Neural progenitor cell (in vitro differentiated cells): ENCODE measurements at regions not wholly inside any gene's neighbourhood (a gene's known extent, or its start where the extent isn't known, plus 50 kb on each side); places are given as distances from the start of the nearest gene placed in this dataset.

Experiments
- DNase-seq: peaks from one replicate; pipeline ENCODE4 v3.0.0-alpha.2; 2016; ENCODE audit warnings: low spot score
- H2AFZ ChIP-seq: fragments of 200-600 bp; sonication (generic); replicated peaks from 2 replicates; pipeline ENCODE4 v1.6.1; 2016; ENCODE audit warnings: antibody characterized with exemption
- H3F3A ChIP-seq: fragments of 200-600 bp; sonication (generic); 2 replicates; pipeline ENCODE4 v1.6.1; 2016; ENCODE audit warnings: antibody characterized with exemption, low read depth
- H3K27ac ChIP-seq: fragments of 200-600 bp; sonication (generic); 2 replicates; pipeline ENCODE4 v1.5.1; 2016; ENCODE audit warnings: mild to moderate bottlenecking
- H3K27me3 ChIP-seq: fragments of 200-600 bp; sonication (generic); 2 replicates; pipeline ENCODE4 v1.6.1; 2016; ENCODE audit warnings: mild to moderate bottlenecking, moderate library complexity
- H3K36me3 ChIP-seq: fragments of 200-600 bp; sonication (generic); 2 replicates; pipeline ENCODE4 v1.5.1; 2016
- H3K4me1 ChIP-seq: fragments of 200-600 bp; sonication (generic); 2 replicates; pipeline ENCODE4 v1.6.1; 2016; ENCODE audit warnings: mixed run types
- H3K4me2 ChIP-seq: fragments of 200-600 bp; sonication (generic); 2 replicates; pipeline ENCODE4 v1.6.1; 2016
- H3K4me3 ChIP-seq: fragments of 200-600 bp; sonication (generic); 2 replicates; pipeline ENCODE4 v1.5.1; 2016
- H3K79me2 ChIP-seq: fragments of 200-600 bp; sonication (generic); 2 replicates; pipeline ENCODE4 v1.6.1; 2016; ENCODE audit warnings: low read depth
- H3K9ac ChIP-seq: fragments of 200-600 bp; sonication (generic); 2 replicates; pipeline ENCODE4 v1.6.1; 2016
- H3K9me3 ChIP-seq: fragments of 200-600 bp; sonication (generic); 2 replicates; pipeline ENCODE4 v1.5.1; 2016; ENCODE audit warnings: low read depth
- H4K20me1 ChIP-seq: fragments of 200-600 bp; sonication (generic); 2 replicates; pipeline ENCODE4 v1.6.1; 2016; ENCODE audit warnings: low read depth
- H3K27ac Mint-ChIP-seq: 3 replicates; pipeline ENCODE4 v1.8.0; 2021; ENCODE audit warnings: mixed read lengths
- H3K27me3 Mint-ChIP-seq: 2 replicates; pipeline ENCODE4 v1.8.0; 2022; ENCODE audit warnings: low read depth, mild to moderate bottlenecking, inconsistent platforms, moderate library complexity, mixed read lengths; ENCODE audit not compliant: insufficient read depth
- H3K36me3 Mint-ChIP-seq: 3 replicates; pipeline ENCODE4 v1.8.0; 2021; ENCODE audit warnings: mixed read lengths
- H3K4me1 Mint-ChIP-seq: 3 replicates; pipeline ENCODE4 v1.8.0; 2021; ENCODE audit warnings: mixed read lengths
- H3K4me3 Mint-ChIP-seq: 3 replicates; pipeline ENCODE4 v1.8.0; 2021; ENCODE audit warnings: mild to moderate bottlenecking, moderate library complexity, mixed read lengths
- H3K9me3 Mint-ChIP-seq: 3 replicates; pipeline ENCODE4 v1.8.0; 2020; ENCODE audit warnings: mixed read lengths
- EZH2 ChIP-seq: fragments of 200-600 bp; sonication (generic); IDR thresholded peaks from 2 replicates; pipeline ENCODE4 v1.6.1; 2017; ENCODE audit warnings: antibody characterized with exemption, mild to moderate bottlenecking, moderate library complexity
- EZH2phosphoT487 ChIP-seq: fragments of 200-600 bp; sonication (generic); IDR thresholded peaks from 2 replicates; pipeline ENCODE4 v1.6.1; 2017; ENCODE audit warnings: antibody characterized with exemption
- TF ChIP-seq, protein P1 (sequence below): fragments of 200-600 bp; sonication (generic); IDR thresholded peaks from 2 replicates; pipeline ENCODE4 v1.5.1; 2017; ENCODE audit warnings: antibody characterized with exemption, mild to moderate bottlenecking

DNA sequence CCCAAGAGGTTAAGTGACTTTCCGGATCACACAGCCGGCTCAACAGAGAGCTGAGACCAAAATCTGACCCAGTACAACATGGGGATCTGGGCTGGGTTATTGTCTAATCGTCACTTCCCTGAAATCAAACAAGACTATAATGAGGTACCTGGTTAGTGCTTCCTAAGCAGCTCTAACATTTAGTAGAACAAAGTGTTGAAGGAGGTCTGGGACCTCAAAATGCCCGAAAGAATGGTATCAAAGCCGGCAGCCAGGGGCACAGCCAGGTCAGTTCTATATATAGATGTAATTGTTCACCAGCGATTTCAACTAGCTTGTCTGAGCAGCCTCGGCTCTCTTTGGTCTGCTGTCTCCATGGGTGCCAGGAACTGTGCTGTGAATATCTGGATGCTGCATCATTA lies 245.5 kb upstream of the ECI2 start:
- H3K36me3 Mint-ChIP-seq, result peaks cover 4% of the 10 kb centered on the region
- Histone ChIP-seq H4K20me1 (no peaks in the 10 kb centered on the region), H3K9ac (no peak overlapping the region), H3K4me2 (no peak overlapping the region), H3K27me3 (no peaks in the 10 kb centered on the region), H3K27ac (no peak overlapping the region), H2AFZ (no peak overlapping the region), H3K79me2 (no peaks in the 10 kb centered on the region), H3K4me3 (no peak overlapping the region), H3K9me3 (no peaks in the 10 kb centered on the region), H3F3A (no peaks in the 10 kb centered on the region), H3K36me3 (no peaks in the 10 kb centered on the region), H3K4me1 (peaks cover 19% of the 10 kb centered on the region)
- H3K27me3 Mint-ChIP-seq, result peaks cover 6% of the 10 kb centered on the region
- H3K4me3 Mint-ChIP-seq, result no peak overlapping the region
- H3K4me1 Mint-ChIP-seq, result no peaks in the 10 kb centered on the region
- H3K9me3 Mint-ChIP-seq, result peaks cover 39% of the 10 kb centered on the region
- DNase-seq, result no peak
- no peak overlapping the region for H3K27ac Mint-ChIP-seq
- TF ChIP-seq, protein P1, sequence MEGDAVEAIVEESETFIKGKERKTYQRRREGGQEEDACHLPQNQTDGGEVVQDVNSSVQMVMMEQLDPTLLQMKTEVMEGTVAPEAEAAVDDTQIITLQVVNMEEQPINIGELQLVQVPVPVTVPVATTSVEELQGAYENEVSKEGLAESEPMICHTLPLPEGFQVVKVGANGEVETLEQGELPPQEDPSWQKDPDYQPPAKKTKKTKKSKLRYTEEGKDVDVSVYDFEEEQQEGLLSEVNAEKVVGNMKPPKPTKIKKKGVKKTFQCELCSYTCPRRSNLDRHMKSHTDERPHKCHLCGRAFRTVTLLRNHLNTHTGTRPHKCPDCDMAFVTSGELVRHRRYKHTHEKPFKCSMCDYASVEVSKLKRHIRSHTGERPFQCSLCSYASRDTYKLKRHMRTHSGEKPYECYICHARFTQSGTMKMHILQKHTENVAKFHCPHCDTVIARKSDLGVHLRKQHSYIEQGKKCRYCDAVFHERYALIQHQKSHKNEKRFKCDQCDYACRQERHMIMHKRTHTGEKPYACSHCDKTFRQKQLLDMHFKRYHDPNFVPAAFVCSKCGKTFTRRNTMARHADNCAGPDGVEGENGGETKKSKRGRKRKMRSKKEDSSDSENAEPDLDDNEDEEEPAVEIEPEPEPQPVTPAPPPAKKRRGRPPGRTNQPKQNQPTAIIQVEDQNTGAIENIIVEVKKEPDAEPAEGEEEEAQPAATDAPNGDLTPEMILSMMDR, result no peak
- TF ChIP-seq EZH2, result no peak
- TF ChIP-seq EZH2phosphoT487, result no peak

DNA sequence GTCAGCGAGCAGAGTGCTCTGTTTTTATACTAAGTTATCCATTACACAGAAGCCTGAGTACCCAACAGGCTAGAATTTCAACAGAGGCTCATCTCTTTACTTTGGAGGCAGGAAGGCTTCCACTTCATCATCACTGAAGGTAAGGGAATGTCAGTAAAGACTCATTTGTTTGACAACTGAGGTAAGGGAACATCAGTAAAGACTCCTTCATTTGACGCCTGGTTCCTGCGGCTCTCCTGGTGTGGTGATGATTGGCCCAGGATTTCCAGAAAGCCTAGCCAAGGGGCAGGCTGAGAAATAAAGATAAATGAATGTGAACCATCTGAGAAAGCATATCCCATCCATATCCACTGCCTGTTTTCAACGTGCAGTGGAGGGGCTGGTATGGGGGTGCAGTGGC lies 244.6 kb upstream of the ECI2 start:
- DNase-seq, result no peak
- Mint-ChIP-seq H3K4me1 (peaks cover 3% of the 10 kb centered on the region), H3K27ac (no peak overlapping the region), H3K4me3 (no peak overlapping the region), H3K27me3 (peaks cover 6% of the 10 kb centered on the region), H3K9me3 (peaks cover 34% of the 10 kb centered on the region), H3K36me3 (peaks cover 4% of the 10 kb centered on the region)
- no peak overlapping the region for H3K4me3 ChIP-seq
- no peak overlapping the region for H3K4me2 ChIP-seq
- H3K9ac ChIP-seq, result no peak overlapping the region
- no peaks in the 10 kb centered on the region for H3K79me2 ChIP-seq
- no peak overlapping the region for H3K27ac ChIP-seq
- no peak overlapping the region for H2AFZ ChIP-seq
- H3K36me3 ChIP-seq, result no peaks in the 10 kb centered on the region
- H3K27me3 ChIP-seq, result no peaks in the 10 kb centered on the region
- no peaks in the 10 kb centered on the region for H3K9me3 ChIP-seq
- no peaks in the 10 kb centered on the region for H4K20me1 ChIP-seq
- no peaks in the 10 kb centered on the region for H3F3A ChIP-seq
- peaks cover 14% of the 10 kb centered on the region for H3K4me1 ChIP-seq
- TF ChIP-seq, protein P1, result no peak
- TF ChIP-seq EZH2 (no peak), EZH2phosphoT487 (no peak)

DNA sequence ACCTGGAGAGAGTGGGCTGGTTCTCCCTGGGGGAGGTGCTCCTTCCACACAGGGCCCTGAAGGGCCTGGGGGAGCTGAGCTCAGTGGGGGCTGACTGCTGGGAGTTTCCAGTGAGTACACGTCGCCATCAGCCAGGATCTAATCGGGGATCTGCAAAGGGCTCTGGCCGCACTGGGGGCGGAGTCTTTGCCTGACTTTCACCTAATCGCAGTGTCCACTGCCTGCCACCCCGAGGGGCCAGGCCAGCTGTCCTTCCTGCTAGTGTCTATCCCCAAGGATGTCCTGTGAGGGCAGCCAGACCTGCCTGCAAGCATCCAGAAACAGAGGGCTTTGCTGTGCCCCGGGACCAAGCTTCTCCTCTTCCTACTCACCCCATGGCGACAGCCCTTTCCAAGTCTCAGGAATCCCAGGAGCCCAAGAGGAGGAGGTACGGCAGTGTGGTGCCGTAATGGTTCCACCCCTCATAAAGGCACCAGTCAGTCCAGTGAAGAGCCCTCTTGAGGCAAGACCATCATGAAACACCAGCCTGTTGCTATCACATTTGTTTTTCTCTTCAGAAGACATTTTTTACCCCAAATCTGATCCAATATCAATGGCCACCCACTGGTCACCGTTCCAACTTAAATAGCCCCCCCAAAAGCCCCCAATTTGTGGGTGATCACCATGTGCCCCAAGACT lies 243.1 kb upstream of the ECI2 start:
- no peak for TF ChIP-seq EZH2
- TF ChIP-seq EZH2phosphoT487, result no peak
- TF ChIP-seq, protein P1, result no peak
- H3K9ac ChIP-seq, result no peak overlapping the region
- H3K4me2 ChIP-seq, result no peak overlapping the region
- H3K9me3 ChIP-seq, result no peaks in the 10 kb centered on the region
- no peaks in the 10 kb centered on the region for H3K79me2 ChIP-seq
- no peak for DNase-seq
- Mint-ChIP-seq H3K4me1 (peaks cover 5% of the 10 kb centered on the region), H3K27ac (no peak overlapping the region), H3K4me3 (no peak overlapping the region), H3K36me3 (peaks cover 2% of the 10 kb centered on the region), H3K9me3 (peaks cover 21% of the 10 kb centered on the region), H3K27me3 (peaks cover 3% of the 10 kb centered on the region)
- no peak overlapping the region for H2AFZ ChIP-seq
- H4K20me1 ChIP-seq, result no peaks in the 10 kb centered on the region
- no peak overlapping the region for H3K4me3 ChIP-seq
- H3K27me3 ChIP-seq, result no peaks in the 10 kb centered on the region
- H3K27ac ChIP-seq, result no peak overlapping the region
- no peaks in the 10 kb centered on the region for H3K36me3 ChIP-seq
- peaks cover 9% of the 10 kb centered on the region for H3K4me1 ChIP-seq
- no peaks in the 10 kb centered on the region for H3F3A ChIP-seq
